GM06990 (cell line): ENCODE measurements at regions not wholly inside any gene's neighbourhood (a gene's known extent, or its start where the extent isn't known, plus 50 kb on each side); places are given as distances from the start of the nearest gene placed in this dataset.

Experiments
- DNase-seq: peaks from one replicate; pipeline ENCODE4 v3.0.0-alpha.2; 2011; ENCODE audit not compliant: insufficient read length; ENCODE audit errors: extremely low read depth
- H3K27me3 ChIP-seq: replicated peaks from 2 replicates; pipeline ENCODE4 v1.6.0; 2011; ENCODE audit warnings: low read length; ENCODE audit not compliant: control insufficient read depth, insufficient read depth
- H3K36me3 ChIP-seq: 2 replicates; pipeline ENCODE4 v1.5.1; 2011; ENCODE audit warnings: low read length; ENCODE audit not compliant: control insufficient read depth, insufficient read depth
- H3K4me3 ChIP-seq: replicated peaks from 2 replicates; pipeline ENCODE4 v1.5.1; 2011; ENCODE audit warnings: low read depth, mild to moderate bottlenecking, control low read depth, low read length
- CTCF ChIP-seq: IDR thresholded peaks from 2 replicates; pipeline ENCODE4 v1.5.1; 2011; ENCODE audit warnings: low read length, control low read depth, mild to moderate bottlenecking, inconsistent platforms; ENCODE audit not compliant: insufficient read depth, poor library complexity, severe bottlenecking

- Histone ChIP-seq H3K27me3 (no peaks in the 10 kb centered on the region), H3K36me3 (no peaks in the 10 kb centered on the region), H3K4me3 (no peak overlapping the region)
- TF ChIP-seq CTCF: no peak
- DNase-seq: no peak
Measured at GRCh38 chr1:175861626-175862367, 118.4 kb upstream of the TNR start.

GRCh38 chr1:175857756-175858155 lies 114.4 kb upstream of the TNR start:
- DNase-seq: no peak
- TF ChIP-seq CTCF: no peak
- H3K27me3 ChIP-seq: no peaks in the 10 kb centered on the region
- H3K4me3 ChIP-seq: no peak overlapping the region
- no peaks in the 10 kb centered on the region for H3K36me3 ChIP-seq

GRCh38 chr1:175853681-175854080 lies 110.3 kb upstream of the TNR start:
- TF ChIP-seq CTCF: no peak
- DNase-seq: no peak
- H3K4me3 ChIP-seq: no peak overlapping the region
- H3K27me3 ChIP-seq: no peaks in the 10 kb centered on the region
- no peaks in the 10 kb centered on the region for H3K36me3 ChIP-seq

- H3K4me3 ChIP-seq: no peak overlapping the region
- no peaks in the 10 kb centered on the region for H3K27me3 ChIP-seq
- no peak for DNase-seq
- H3K36me3 ChIP-seq: no peaks in the 10 kb centered on the region
- TF ChIP-seq CTCF: no peak
Measured at GRCh38 chr1:175851749-175852148, 108.4 kb upstream of the TNR start.

- Histone ChIP-seq H3K36me3 (no peaks in the 10 kb centered on the region), H3K4me3 (no peak overlapping the region), H3K27me3 (no peaks in the 10 kb centered on the region)
- DNase-seq: no peak
- no peak for TF ChIP-seq CTCF
Measured at GRCh38 chr1:175848329-175848728, 104.9 kb upstream of the TNR start.

GRCh38 chr1:175845985-175846384 lies 102.6 kb upstream of the TNR start:
- no peak overlapping the region for H3K4me3 ChIP-seq
- no peaks in the 10 kb centered on the region for H3K36me3 ChIP-seq
- no peaks in the 10 kb centered on the region for H3K27me3 ChIP-seq
- TF ChIP-seq CTCF: no peak
- no peak for DNase-seq
